Fibroblast of skin of right biceps (primary cell): ENCODE measurements at regions not wholly inside any gene's neighbourhood (a gene's known extent, or its start where the extent isn't known, plus 50 kb on each side); places are given as distances from the start of the nearest gene placed in this dataset.

ENCODE experiments used
- DNase-seq: peaks from one replicate; pipeline ENCODE4 v3.0.0-alpha.2; 2013

DNA sequence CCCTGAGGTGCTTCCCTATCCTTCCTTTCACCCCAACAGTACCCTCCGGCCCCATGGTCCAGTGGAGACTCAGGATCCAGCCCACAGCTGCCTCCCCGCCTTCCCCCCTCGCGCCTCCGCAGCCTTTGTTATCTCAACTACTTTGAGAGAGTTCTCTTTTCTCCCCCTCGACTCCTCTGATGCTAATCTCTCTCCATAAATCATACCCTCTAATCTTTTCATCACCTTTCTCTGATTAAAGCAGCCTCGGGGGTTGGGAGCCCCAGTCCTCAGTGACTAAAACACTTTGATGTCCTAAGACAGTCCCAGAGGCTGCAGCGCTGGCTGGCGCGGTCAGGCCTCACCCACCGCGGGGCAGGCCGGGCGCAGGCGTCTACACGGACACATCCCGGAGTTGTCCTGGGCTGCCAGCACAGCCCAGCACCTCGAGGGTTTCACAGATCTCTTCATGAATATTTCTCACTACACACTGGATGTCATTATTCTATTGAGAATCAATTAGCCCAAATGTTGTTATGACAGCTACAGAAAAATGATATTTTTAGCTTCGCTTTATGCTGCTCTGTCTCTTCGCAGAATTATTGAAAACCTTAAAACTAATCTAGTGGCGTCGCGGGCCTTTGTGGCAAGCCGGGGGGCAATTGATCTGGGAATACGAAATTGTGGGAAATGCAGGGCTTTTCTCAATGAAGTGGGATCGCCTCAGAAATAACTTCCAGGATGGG lies 289.5 kb downstream of the RRAGC start:
- no peak for DNase-seq

DNA sequence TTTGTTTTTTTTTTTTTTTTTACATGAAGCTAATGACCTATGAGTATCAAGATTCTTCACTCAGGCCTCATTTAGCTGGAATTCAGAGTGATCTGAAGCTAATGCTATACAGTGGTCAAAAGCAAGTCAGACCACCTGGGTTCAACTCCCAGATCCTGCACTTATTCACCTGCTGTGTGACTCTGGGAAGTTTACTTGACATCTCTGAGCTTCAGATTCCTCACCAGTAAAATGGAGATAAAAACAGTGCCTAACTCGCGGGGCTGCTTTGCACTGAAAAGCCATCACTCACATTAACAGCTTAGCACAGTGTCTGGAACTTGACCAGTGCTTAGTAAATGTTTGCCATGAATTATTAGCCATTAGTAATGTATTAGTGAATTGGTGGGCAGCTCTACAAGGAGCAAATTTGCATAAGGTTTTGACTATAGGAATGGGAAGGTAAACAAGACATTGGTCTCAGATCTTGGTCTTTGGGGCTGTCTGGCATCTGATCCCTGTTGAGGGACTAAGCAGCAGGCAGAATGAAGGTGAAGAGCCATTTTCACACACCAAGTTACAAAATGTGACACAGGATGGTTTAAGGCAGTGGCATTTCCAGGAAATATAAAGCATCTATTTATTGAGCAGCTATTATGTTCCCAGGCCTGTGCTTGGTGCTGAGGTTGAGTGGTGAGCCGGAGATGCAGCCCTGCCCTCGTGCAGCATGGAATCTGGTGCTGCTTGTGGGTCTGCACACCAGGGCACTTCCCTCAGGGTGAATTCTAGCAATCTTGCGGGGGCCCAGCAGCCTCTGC lies 291.3 kb downstream of the RRAGC start:
- no peak for DNase-seq

DNA sequence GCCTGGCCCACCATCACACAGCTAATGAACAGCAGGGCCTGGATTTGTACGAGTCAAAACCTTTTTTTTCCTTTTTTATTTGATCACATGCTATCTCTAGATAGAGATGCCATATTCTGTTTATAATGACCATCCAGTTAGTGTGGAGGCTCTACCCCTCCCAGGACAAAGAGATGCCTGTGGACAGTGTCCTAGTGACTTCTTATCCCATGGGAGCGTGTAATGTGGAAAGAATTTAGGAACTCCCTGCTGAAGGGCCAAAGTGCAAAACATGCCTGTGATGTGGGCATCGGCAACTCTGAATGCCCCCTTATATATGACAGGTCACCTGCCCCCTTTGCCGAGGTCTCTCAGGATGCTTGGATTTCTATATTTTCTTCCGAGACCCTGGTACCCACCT lies 292.2 kb downstream of the RRAGC start:
- no peak for DNase-seq

DNA sequence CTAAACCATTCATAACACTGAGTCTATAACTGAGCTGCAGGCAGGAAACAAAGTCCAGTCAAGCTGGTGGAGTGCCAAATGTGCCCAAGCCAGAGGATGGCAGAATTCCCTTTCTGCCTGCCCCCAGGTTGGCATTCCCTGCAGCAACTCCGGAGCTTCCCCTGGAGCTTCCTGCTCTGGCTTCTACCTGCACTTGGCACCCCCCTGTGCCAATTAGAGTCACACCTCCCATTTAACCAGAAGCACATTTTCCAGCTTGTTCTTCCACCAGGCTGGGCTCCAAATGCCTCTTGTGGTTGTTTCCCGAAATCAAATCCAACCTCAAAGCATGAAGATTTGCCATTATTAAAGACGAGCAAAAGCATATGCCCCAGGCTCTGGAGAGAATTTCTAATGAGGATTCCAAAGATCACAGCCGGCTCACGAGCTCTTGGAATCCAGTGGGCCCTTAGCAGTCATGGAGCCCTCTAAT lies 294.5 kb downstream of the RRAGC start:
- DNase-seq: no peak

DNA sequence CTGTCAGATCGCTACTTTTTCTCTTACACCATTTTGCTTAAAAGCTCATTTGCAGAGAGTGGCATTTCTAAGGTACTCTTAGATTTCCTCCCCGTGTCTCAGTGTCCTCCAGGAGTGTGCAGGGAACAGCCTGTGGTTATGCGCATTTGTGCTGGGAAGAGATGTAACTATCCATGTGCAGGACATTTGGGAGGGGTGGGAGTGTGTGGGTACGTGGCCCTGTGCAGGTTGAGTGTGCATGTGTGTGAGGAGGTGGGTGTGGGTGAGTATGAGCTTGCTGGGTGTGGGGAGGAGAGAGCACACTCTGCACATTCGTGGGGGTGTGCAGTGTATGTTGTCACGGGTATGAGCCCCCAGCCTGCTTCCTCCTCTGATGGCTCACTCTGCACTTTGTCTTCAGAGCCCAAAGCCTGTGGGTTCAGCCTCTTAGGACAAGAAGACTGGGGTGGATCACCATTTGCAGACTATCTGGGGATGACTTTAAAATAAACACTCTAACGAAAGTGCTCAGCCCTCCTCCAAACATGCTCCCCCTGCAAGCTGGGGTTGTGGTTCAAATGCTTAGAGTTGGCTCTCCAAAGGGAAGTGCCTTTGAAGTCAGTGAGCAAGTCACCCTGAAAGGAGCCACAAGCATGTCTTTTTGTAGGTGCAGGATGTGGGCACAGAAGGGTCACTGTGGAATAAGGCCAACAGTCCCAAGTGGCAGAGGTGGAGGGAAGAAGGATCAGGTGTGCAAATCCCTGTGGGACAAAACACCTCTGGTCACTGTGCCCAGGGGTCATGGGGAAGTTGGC lies 295.4 kb downstream of the RRAGC start:
- DNase-seq: no peak

DNA sequence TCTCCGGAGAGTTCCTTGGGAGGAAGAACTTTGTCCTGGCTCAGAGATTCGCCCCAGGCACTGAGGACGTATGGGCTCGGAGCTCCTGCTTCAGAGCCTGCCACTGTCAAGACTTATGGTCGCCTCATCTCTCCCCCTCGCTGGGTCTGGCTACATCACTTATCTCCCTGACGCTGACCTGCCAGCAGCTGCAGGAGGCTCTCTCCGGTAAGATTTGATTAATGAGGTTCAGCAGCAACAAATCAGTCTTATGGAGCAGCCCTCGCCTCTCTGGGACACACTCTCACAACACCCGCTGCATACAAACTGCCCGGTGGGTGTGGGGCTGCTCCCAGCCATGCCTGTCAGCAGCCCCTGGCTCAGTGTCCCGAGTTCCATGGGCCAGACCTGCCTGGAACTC lies 297.8 kb downstream of the RRAGC start:
- no peak for DNase-seq

DNA sequence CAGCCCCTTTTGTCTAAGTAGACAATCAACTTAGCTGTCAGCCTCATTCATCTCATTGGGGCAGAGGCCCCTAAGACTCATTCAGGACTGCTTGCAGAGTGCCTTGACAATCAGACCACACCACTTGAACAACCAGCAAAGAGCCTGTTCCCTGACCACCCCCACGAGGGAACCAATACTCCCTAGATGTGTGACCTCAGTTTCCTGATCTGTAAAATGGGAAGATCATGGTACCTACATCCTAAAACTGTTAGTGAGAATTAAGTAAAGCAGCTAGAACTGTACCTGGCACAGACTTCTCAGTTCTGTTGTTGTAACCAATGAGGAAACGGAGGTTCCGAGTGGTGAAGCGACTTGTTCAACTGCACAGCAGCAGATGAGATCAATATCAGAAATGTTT lies 298.5 kb downstream of the RRAGC start:
- DNase-seq: no peak

DNA sequence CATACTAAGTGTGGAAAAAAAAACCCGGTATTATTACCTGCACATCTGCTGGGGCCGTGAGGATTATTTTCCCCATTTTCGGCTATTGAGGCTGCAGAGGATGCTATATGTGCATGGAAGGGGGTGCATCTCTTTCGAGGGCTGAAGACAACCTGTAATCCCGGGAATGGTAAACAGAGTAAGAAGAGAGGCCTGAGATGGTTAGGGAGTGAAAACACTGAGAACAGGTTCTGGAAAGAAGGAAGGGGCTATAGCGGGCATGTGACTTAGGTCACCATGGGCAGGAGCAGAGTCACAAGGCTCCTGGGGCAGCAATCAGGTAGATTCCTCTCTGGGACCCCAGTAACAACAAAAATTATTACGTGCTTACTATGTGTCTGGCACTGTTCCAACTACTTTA lies 299.1 kb downstream of the RRAGC start:
- no peak for DNase-seq

DNA sequence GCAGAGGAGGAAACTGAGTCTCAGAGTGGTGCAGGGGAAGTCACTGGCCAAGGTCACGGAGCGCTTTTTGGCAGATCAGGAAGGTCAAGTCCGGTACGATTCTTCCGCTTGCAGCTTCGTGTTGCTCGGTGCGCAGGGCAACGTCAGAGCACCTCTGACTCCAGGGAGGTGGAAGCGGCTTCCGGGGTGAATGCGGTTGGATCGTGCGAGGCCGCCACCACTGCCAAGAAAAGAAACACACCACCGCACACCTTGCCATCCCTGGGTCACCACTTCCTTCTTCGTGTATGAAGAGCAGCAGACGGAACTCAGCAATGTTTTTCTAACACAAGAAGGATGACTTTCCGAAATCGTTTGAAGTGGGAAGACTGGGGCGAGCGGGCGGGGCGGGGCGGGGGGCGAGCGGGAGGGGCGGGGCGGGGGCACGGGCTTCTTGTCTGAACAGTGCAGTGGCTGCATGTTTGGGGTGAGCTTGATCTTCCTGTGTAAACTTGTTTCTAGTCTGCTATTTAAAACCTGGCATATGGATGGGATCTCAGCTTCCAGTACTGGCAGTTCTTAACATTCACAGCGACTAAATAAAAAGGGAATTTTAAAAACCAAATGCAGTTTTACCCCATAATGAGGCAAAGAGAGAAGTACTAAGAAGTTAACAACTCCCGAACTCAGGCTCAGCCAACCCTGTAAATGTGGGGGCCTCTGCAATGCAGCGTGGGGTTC lies 300.0 kb downstream of the RRAGC start:
- DNase-seq: no peak

DNA sequence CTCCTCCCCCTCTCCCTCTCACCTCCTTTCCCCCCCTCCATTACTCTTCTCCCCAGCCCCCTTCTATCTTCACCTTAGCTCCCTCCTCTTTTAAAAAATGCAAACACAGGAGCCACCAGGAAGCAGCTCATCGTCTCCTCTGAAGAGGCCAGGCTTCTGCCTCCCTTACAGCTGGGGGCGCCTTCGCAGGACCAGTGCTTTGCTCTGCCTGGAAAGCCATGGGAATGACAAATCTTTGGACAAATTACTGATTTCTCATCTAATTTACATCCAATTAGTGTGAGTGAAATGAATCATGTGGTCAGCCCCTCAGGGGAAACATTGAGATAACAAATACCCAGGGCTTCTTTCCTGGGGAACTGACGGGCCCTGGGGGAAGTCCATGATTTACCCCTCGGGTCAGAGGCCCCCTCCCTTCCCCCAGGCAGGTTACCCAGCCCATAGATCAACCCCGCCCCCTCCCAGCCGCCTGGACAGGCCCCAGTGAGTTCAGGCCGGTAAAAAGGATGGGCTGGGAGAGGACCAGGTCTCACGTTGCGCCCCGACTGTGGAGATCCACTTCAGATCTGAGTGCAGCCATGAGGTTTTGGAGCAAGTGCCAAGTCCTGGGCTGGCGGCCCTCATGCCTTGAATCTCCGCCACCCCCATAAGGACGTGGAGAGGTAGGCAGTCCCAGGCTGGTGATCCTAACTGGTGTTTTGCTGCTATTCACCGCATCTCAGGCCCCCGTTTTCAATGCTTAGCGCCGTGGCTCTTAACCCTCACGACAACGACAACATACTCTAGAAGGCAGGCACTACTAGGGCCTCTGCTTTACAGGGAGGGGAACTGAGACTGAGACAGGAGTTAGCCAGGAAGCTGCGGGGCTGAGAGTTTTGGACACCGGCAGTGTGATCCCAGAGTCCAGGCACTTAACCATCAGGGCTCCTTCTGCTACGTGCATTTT lies 300.8 kb downstream of the RRAGC start:
- DNase-seq: no peak

DNA sequence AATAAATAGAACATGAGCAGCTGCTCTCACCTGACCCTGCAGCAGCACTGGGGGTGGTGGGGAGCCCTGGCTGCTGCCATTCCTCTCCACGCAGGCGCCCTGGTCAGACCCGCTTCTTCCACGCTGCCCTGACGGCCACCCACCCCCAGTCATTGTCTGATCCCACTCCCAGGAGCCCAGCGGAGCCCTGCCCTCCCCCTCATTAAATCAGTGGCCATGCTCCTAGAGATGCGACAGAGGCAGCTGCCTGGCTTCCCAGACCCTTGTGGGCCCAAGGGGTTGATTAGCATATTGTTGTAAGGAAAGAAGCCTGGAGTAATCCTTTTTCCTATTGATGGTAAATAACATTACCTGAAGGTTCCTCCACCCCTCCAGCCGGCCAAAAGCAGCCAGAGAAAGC lies 301.5 kb downstream of the RRAGC start:
- no peak for DNase-seq

DNA sequence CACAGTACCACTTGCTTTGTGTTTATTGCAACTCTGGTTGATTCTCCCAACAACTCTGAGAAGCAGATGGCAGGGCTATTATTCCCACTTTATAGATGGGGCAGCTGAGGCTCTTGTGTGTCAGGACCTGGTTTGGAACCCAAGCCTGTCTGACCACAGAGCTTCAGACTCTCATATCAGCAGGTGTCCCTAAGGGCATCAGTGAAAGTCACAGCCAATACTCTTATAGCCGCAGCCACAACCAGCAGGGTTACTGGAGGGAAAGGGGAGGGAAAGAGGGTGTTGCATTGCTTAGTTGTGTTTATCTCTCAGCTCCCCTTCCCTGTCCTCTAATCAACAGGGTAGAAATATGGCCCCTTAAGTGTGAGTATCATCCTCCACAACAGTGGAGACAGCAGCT lies 304.0 kb downstream of the RRAGC start:
- no peak for DNase-seq

DNA sequence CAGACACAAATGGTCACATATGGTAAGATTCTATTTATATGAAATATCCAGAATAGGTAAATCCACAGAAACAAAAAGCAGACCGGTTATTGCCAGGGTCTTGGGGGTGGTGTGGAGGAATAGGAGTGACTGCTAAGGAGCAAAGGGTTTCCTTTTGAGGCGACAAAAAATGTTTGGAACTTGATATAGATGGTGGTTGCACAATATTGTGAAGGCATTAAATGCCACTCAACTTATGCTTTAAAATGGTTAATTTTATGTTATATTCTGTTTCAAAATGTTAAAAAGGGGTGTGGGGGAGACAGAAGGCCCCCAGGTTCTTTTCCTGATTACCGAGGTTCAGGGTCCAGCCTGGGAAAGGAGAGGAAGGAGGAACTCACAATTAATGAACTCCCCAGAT lies 304.4 kb downstream of the RRAGC start:
- DNase-seq: no peak

DNA sequence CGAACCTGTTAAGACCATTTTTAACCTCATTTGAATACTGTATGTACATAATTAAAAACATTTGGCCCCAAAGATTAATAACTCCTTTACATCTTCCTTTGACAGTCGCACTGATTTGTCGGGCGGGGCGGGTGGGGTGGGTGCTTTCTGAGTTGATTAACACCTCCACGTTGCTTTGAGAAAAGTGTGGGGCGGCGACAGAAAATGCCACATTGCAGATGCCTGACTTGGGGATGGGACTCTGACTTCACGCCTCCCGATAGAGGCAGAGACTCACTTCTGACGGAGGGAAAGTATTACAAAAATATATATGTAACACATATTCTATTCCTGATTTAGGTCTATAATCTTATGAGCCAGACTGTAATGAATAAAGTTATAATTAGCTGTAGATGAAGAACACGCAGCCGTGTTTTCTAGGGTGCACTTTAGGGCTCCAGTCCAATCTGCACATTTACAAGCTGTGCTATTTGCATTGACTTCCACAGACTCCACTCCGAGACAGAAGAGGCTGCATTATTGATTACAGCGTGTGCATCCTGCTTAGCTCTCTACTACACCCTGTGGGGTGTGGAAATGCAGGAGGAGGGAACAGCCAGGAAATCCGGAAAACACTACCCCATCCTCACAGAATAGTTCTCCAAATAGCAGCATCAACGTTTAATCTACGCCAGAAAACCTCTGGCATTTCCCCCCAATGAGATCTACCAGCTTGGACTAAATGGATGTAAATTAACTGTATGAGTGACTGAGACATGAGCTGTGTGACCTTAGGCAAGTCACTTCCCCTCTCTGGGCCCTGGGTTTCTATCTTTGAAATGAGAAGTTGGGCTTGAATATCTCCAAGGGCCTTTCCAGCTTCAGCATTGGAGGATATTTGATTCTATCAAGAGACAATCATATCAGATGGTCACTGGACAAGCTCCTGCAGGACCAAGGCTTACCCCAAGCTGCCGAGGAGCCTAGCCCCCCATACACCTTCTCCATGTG lies 308.0 kb downstream of the RRAGC start:
- no peak for DNase-seq

DNA sequence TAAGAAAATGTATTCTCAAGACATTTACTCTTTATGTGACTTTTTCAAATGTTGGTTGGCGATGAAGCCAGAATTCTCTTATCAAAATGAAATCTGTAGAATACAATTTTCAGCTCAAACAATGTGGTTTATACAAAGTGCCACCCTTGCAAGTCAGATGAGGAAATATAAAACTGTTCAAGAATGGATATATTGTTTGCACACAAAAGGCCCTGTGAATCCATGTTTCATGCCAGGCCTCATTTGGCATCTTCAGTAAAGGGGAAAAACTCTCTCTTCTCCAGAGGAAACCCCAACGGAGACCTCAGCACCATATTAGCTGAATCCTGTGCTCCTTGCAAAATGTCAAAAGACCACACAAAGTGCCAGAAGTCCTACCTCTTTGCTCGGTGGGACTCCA lies 310.4 kb downstream of the RRAGC start:
- no peak for DNase-seq

DNA sequence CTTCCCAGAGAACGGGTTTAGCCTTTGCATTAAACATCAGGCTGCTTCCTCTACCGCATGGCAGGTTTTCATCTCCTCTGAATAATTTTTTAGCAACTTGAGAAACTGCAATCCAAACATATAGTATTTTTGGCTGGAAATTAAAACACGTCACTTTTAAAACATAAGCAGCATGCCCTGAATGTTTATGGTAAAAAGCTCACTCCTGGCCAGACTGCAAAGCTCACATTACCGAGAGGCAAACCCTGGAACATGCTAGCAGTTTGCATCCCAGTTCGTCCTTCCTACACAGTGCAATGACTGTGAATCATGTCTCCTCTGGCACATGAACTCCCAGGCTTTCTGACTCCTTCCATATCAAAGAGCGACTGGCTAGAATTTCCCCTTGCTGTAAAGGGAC lies 312.3 kb downstream of the RRAGC start:
- no peak for DNase-seq

DNA sequence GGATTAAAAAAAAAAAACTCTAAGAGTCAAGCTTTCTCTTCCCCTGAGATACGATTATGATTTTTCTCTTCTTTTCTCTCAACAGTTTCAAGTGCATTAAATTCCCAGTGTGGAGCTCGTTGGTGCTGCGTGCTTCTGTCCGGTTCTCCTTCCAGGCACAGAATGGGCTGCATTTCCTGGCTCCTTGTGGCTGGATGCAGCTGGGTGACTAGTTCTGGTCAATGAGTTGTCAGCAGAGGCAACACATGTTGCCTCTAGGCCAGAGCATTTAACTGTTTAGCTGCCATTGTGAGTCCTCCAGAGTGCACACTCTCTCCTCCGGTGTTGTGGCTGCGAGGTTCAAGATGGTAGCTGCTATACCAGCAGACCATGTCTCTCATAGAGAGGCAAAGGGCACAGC lies 312.9 kb downstream of the RRAGC start:
- DNase-seq: no peak

DNA sequence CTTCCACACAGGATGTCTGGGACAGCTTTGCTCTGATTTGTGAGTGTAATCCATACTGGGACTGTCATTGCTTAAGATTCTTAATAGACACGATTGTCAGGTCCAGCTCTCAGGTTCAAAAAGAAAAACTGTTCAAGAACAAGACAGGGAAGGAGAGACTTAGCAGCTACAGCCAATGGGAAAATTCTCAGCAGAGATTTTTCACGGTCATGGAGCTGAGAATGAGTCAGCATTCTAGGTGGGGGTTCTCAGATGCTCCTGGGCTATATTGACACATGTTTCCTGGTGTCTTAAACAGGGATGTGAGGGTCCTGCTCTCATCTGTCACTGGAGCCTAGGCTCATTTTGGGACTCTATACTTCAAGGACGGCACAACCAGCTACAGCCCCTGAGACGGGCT lies 318.3 kb downstream of the RRAGC start:
- DNase-seq: peak; percentile 5

DNA sequence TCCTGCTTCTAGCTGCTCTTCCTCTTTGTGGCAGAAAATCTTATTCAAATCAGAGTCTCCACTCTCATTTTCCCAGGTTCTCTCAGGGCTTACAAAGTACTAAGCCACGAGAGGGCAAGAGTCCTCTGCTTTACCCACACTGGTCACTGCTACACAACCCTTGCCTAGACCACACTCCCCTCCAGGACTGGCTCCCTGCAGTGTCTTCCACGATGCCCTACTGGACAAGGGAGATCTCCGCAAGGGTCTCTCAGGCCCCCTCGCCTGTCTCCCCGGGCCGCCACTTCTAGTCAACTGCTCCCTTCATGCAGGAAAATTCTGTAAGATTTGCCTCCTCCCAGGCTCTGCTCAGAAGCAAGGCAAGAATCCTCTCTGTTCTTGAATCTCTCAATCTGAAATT lies 319.6 kb downstream of the RRAGC start:
- DNase-seq: no peak

DNA sequence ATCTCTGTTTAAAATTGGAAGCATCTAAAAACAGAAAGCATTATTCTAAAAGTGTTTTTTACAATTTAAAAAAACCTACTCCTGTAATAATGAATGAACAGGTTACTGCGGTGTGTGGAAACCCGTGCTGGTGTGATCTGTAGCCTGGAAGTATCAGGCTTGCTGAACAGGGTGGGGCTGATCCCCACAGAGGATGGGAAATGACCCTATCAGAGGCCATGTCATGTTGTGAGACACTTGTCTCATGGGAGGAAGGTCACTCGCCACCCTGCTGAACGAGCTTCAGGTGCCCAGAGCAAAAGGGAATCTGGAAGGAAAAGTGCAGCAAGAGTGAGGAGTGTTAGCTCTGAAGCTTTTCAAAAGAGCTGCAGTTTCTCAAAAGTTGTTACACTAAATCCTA lies 320.7 kb downstream of the RRAGC start:
- no peak for DNase-seq

DNA sequence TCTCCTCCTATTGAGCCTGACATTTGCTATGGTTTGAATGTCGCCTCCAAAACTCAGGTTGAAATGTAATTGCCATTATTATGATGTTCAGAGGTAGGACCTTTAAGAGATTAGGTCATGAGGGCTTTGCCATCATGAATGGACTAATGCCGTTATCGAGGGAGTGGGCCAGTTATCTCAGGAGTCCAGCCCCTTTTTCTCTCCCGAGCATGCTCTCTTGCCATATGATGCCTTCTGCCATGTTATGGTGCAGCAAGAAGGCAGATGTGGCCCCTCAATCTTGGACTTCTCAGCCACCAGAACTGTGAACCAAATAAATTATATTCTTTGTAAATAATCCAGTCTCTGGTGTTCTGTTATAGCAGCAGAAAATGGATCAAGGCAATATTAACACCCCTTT lies 323.5 kb downstream of the RRAGC start:
- DNase-seq: no peak
